HCT116 (cell line): ENCODE measurements at regions not wholly inside any gene's neighbourhood (a gene's known extent, or its start where the extent isn't known, plus 50 kb on each side); places are given as distances from the start of the nearest gene placed in this dataset.

ENCODE experiments used
- ATAC-seq: fragments of 200-7000 bp; cut with Tn5 transposase; 2 replicates; pipeline ENCODE4 v1.9.1; 2020; ENCODE audit warnings: mild to moderate bottlenecking, moderate library complexity
- BruUV-seq: library from RNA; stranded (reverse); fragments of 400-500 nt; replicated peaks from 2 replicates; lab custom pipeline; 2021; lab: Mats Ljungman, UMichigan
- CTCF ChIA-PET: fragments of 300-600 bp; sonication (Branson Sonifier 250); formaldehyde crosslinking; loops from one replicate; lab custom pipeline; 2021; ENCODE audit warnings: antibody characterized with exemption; lab: Charles Lee
- POLR2A ChIA-PET: fragments of 300-600, 350-600 bp; sonication (Branson Sonifier 250); formaldehyde crosslinking; loops from one replicate; lab custom pipeline; 2021; ENCODE audit warnings: antibody characterized with exemption; lab: Charles Lee
- RAD21 ChIA-PET, 2 experiments: fragments of 300-600 bp; sonication (Branson Sonifier 250); formaldehyde crosslinking; loops; one replicate each; lab custom pipeline; 2023; ENCODE audit warnings: low total read pairs in 2 of 2; ENCODE audit not compliant: uncharacterized antibody in 2 of 2, unreplicated experiment in 2 of 2, low non-redundant PET in 1 of 2; lab: Charles Lee
- DNase-seq: peaks from one replicate; pipeline ENCODE4 v3.0.0-alpha.2; 2010; ENCODE audit warnings: low read depth, low spot score
- H2AFZ ChIP-seq: fragments of 200-600 bp; shearing (Covaris generic), sonication (generic); 2 replicates; pipeline ENCODE4 v1.6.1; 2017; ENCODE audit warnings: low read depth, mixed run types, mixed read lengths, antibody characterized with exemption, low read length; ENCODE audit not compliant: poor library complexity, severe bottlenecking
- H3K27ac ChIP-seq: 2 replicates; pipeline ENCODE4 v1.5.1; 2012; ENCODE audit warnings: low read depth, low read length
- H3K27me3 ChIP-seq: fragments of 200-600 bp; sonication (generic); 2 replicates; pipeline ENCODE4 v1.6.1; 2016; ENCODE audit warnings: mixed run types, low read length, mixed read lengths; ENCODE audit not compliant: insufficient read depth
- H3K36me3 ChIP-seq, 2 experiments: fragments of 200-500 bp in 1 of 2; fragments of 200-600 bp in 1 of 2; sonication (Bioruptor generic) in 1 of 2; sonication (generic) in 1 of 2; 2 replicates each; pipeline versions ENCODE4 v1.5.1 to v1.6.1; 2014 to 2016; ENCODE audit warnings: low read length in 2 of 2, inconsistent platforms in 1 of 2, mixed read lengths in 1 of 2, mixed run types in 1 of 2; ENCODE audit not compliant: insufficient read depth in 2 of 2, control insufficient read depth in 1 of 2
- H3K4me1 ChIP-seq, 2 experiments: fragments of 200-600 bp in 1 of 2; sonication (generic) in 1 of 2; 2 replicates each; pipeline versions ENCODE4 v1.5.1 to v1.6.1; 2012 to 2017; ENCODE audit warnings: low read length in 2 of 2, inconsistent platforms in 1 of 2, mild to moderate bottlenecking in 1 of 2, mixed read lengths in 1 of 2, mixed run types in 1 of 2, moderate library complexity in 1 of 2; ENCODE audit not compliant: insufficient read depth in 2 of 2, control insufficient read depth in 1 of 2
- H3K4me2 ChIP-seq: fragments of 200-600 bp; sonication (generic); 2 replicates; pipeline ENCODE4 v1.6.1; 2017; ENCODE audit warnings: mixed run types, low read length, mixed read lengths
- H3K4me3 ChIP-seq, 2 experiments: fragments of 200-600 bp in 1 of 2; sonication (generic) in 1 of 2; replicated peaks in 1 of 2; 2 replicates each; pipeline ENCODE4 v1.5.1; 2011 to 2016; ENCODE audit warnings: low read length in 2 of 2, control low read depth in 1 of 2, low read depth in 1 of 2, mild to moderate bottlenecking in 1 of 2, mixed read lengths in 1 of 2, mixed run types in 1 of 2
- H3K79me2 ChIP-seq: fragments of 200-600 bp; sonication (generic); 2 replicates; pipeline ENCODE4 v1.6.1; 2017; ENCODE audit warnings: mild to moderate bottlenecking, mixed run types, low read length, moderate library complexity, mixed read lengths; ENCODE audit not compliant: insufficient read depth
- H3K9ac ChIP-seq: fragments of 200-600 bp; sonication (generic); 2 replicates; pipeline ENCODE4 v1.6.1; 2016; ENCODE audit warnings: low read length, mixed read lengths
- H3K9me2 ChIP-seq: fragments of 200-600 bp; sonication (generic), shearing (Covaris generic); 2 replicates; pipeline ENCODE4 v1.6.1; 2017; ENCODE audit warnings: mixed run types, mild to moderate bottlenecking, moderate library complexity; ENCODE audit not compliant: insufficient read depth
- H3K9me3 ChIP-seq, 2 experiments: fragments of 200-500 bp in 1 of 2; fragments of 200-600 bp in 1 of 2; sonication (Bioruptor generic) in 1 of 2; sonication (generic) in 1 of 2; 2 replicates each; pipeline ENCODE4 v1.6.1; 2014 to 2017; ENCODE audit warnings: low read length in 2 of 2, mixed read lengths in 2 of 2, inconsistent platforms in 1 of 2, low read depth in 1 of 2, mild to moderate bottlenecking in 1 of 2, mixed run types in 1 of 2, moderate library complexity in 1 of 2; ENCODE audit not compliant: control insufficient read depth in 1 of 2, insufficient read depth in 1 of 2
- H4K20me1 ChIP-seq: fragments of 200-600 bp; sonication (generic), shearing (Covaris generic); 2 replicates; pipeline ENCODE4 v1.6.1; 2017; ENCODE audit warnings: mixed run types, mild to moderate bottlenecking, moderate library complexity; ENCODE audit not compliant: insufficient read depth
- EGR1 ChIP-seq: IDR thresholded peaks from 2 replicates; pipeline ENCODE4 v1.6.1; 2012; ENCODE audit warnings: low read depth
- EZH2 ChIP-seq: fragments of 200-600 bp; sonication (generic); IDR thresholded peaks from 2 replicates; pipeline ENCODE4 v1.6.1; 2017; ENCODE audit warnings: antibody characterized with exemption, mixed run types
- EZH2phosphoT487 ChIP-seq: fragments of 200-600 bp; IDR thresholded peaks from 2 replicates; pipeline ENCODE4 v1.6.1; 2018; ENCODE audit warnings: antibody characterized with exemption, borderline replicate concordance
- POLR2A ChIP-seq: IDR thresholded peaks from 2 replicates; pipeline ENCODE4 v1.7.0; 2011; ENCODE audit warnings: borderline replicate concordance; ENCODE audit not compliant: insufficient read depth, insufficient read length; ENCODE audit errors: extremely low read depth
- YY1 ChIP-seq: IDR thresholded peaks from 2 replicates; pipeline ENCODE4 v1.6.1; 2011; ENCODE audit warnings: low read length, low read depth, moderate library complexity, mild to moderate bottlenecking; ENCODE audit not compliant: insufficient replicate concordance; ENCODE audit errors: extremely low read depth
- ZFX ChIP-seq: fragments of 450-650 bp; IDR thresholded peaks from 2 replicates; pipeline ENCODE4 v1.6.1; 2017
- intact Hi-C: fragments of 100-400 bp; cut with micrococcal nuclease; formaldehyde crosslinking; loops from 2 replicates; pipeline ENCODE4 v1.10.0; 2022
- TF ChIP-seq, protein P1 (sequence below): IDR thresholded peaks from 2 replicates; pipeline ENCODE4 v1.6.1; 2012
- TF ChIP-seq, protein P2 (sequence below): IDR thresholded peaks from 2 replicates; pipeline ENCODE4 v1.6.1; 2012; ENCODE audit warnings: low read depth
- TF ChIP-seq, protein P3 (sequence below), 3 experiments: fragments of 200-600 bp in 1 of 3; sonication (generic) in 1 of 3; IDR thresholded peaks in 2 of 3; conservative IDR thresholded peaks in 1 of 3; 2 replicates each; pipeline ENCODE4 v1.5.1; 2012 to 2017; ENCODE audit warnings: low read depth in 2 of 3, low read length in 2 of 3, antibody characterized with exemption in 1 of 3, borderline replicate concordance in 1 of 3, control low read depth in 1 of 3, mild to moderate bottlenecking in 1 of 3, mixed read lengths in 1 of 3, mixed run types in 1 of 3, moderate library complexity in 1 of 3; ENCODE audit not compliant: insufficient read depth in 1 of 3

DNA sequence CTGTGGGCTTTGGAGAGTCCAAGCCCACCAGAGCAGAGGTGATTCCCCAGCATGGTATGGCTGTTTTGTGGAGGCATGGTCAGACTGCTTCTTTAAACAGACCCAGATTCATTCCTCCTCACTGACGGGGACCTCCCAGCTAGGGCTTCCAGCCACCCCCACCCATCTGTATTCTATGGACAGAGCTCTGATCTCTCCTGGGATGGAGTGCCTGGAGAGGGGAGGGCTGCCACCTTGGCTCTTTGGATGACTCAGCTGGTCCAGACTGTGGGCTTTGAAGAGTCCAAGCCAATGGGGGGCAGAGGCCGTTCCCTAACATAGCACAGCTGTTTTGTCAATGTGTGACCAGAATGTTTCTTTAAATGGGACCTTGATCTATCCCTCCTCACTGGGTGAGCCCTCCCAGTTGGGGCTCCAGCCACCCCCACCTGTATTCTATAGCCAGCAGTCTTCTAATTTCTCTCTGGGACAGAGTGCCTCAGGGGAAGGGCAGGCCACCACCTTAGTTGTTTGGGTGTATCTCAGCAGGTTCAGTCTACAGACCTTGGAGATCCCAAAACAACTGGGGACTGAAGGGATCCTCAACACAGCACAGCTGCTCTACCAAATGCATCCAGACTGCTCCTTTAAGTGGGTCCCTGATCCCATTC, 122.0 kb upstream of the OSTN start:
- Histone ChIP-seq H3K9me2 (no peaks in the 10 kb centered on the region), H3K9ac (no peak overlapping the region), H3K36me3 (no peaks in the 10 kb centered on the region), H4K20me1 (no peaks in the 10 kb centered on the region), H3K79me2 (no peaks in the 10 kb centered on the region), H3K27me3 (no peaks in the 10 kb centered on the region), H3K4me2 (no peak overlapping the region), H3K9me3 (no peaks in the 10 kb centered on the region), H2AFZ (no peak overlapping the region), H3K27ac (no peak overlapping the region), H3K4me3 (no peak overlapping the region), H3K4me1 (no peaks in the 10 kb centered on the region)
- DNase-seq (no peak), ATAC-seq (no peak)
- POLR2A ChIA-PET, result no interaction called here
- no TSS peak for BruUV-seq
- intact Hi-C loops, result no loop called here
- no peak for TF ChIP-seq EZH2
- no peak for TF ChIP-seq EZH2phosphoT487
- no peak for TF ChIP-seq YY1
- TF ChIP-seq, protein P1, sequence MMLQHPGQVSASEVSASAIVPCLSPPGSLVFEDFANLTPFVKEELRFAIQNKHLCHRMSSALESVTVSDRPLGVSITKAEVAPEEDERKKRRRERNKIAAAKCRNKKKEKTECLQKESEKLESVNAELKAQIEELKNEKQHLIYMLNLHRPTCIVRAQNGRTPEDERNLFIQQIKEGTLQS, result no peak
- TF ChIP-seq EGR1, result no peak
- TF ChIP-seq POLR2A, result no peak
- TF ChIP-seq, protein P2, sequence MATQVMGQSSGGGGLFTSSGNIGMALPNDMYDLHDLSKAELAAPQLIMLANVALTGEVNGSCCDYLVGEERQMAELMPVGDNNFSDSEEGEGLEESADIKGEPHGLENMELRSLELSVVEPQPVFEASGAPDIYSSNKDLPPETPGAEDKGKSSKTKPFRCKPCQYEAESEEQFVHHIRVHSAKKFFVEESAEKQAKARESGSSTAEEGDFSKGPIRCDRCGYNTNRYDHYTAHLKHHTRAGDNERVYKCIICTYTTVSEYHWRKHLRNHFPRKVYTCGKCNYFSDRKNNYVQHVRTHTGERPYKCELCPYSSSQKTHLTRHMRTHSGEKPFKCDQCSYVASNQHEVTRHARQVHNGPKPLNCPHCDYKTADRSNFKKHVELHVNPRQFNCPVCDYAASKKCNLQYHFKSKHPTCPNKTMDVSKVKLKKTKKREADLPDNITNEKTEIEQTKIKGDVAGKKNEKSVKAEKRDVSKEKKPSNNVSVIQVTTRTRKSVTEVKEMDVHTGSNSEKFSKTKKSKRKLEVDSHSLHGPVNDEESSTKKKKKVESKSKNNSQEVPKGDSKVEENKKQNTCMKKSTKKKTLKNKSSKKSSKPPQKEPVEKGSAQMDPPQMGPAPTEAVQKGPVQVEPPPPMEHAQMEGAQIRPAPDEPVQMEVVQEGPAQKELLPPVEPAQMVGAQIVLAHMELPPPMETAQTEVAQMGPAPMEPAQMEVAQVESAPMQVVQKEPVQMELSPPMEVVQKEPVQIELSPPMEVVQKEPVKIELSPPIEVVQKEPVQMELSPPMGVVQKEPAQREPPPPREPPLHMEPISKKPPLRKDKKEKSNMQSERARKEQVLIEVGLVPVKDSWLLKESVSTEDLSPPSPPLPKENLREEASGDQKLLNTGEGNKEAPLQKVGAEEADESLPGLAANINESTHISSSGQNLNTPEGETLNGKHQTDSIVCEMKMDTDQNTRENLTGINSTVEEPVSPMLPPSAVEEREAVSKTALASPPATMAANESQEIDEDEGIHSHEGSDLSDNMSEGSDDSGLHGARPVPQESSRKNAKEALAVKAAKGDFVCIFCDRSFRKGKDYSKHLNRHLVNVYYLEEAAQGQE, result no peak
- no peak for TF ChIP-seq ZFX
- TF ChIP-seq, protein P3, sequence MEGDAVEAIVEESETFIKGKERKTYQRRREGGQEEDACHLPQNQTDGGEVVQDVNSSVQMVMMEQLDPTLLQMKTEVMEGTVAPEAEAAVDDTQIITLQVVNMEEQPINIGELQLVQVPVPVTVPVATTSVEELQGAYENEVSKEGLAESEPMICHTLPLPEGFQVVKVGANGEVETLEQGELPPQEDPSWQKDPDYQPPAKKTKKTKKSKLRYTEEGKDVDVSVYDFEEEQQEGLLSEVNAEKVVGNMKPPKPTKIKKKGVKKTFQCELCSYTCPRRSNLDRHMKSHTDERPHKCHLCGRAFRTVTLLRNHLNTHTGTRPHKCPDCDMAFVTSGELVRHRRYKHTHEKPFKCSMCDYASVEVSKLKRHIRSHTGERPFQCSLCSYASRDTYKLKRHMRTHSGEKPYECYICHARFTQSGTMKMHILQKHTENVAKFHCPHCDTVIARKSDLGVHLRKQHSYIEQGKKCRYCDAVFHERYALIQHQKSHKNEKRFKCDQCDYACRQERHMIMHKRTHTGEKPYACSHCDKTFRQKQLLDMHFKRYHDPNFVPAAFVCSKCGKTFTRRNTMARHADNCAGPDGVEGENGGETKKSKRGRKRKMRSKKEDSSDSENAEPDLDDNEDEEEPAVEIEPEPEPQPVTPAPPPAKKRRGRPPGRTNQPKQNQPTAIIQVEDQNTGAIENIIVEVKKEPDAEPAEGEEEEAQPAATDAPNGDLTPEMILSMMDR (IDR thresholded peaks at IDR 0.05 in 2 of 3, conservative IDR thresholded peaks at IDR 0.05 in 1 of 3; ENCODE audit: borderline replicate concordance in 1 of 3, insufficient read depth in 1 of 3, low read depth in 2 of 3, low read length in 2 of 3), result no peak
- RAD21 ChIA-PET, result no interaction called here
- CTCF ChIA-PET, result no interaction called here
